ENCODE measurements at regions not wholly inside any gene's neighbourhood (a gene's known extent, or its start where the extent isn't known, plus 50 kb on each side); places are given as distances from the start of the nearest gene placed in this dataset.

- no peak for TF ChIP-seq MGA (IDR thresholded peaks at IDR 0.05)
- no peak for TF ChIP-seq CREB1 (IDR thresholded peaks at IDR 0.05)
- no peak for TF ChIP-seq CREB1 (CRISPR knock-in tag; IDR thresholded peaks at IDR 0.05)
- TF ChIP-seq ZNF143 (CRISPR knock-in tag; IDR thresholded peaks at IDR 0.05) = no peak
- TF ChIP-seq KLF16 (IDR thresholded peaks at IDR 0.05) = no peak
- TF ChIP-seq CREB5 (CRISPR knock-in tag; IDR thresholded peaks at IDR 0.05) = no peak
- TF ChIP-seq SMARCC2 (IDR thresholded peaks at IDR 0.05; ENCODE audit: low read depth) = no peak
- no peak for TF ChIP-seq ZBTB5 (IDR thresholded peaks at IDR 0.05)
- TF ChIP-seq E2F3 (CRISPR knock-in tag; IDR thresholded peaks at IDR 0.05) = no peak
- TF ChIP-seq UBTF (IDR thresholded peaks at IDR 0.05; ENCODE audit: borderline replicate concordance in 1 of 2, low read depth in 2 of 2, low read length in 2 of 2) = no peak
- TF ChIP-seq PKNOX1 (IDR thresholded peaks at IDR 0.05) = peak; percentile 21; the same call in 1 of the 2 replicates
Observed at GRCh38 chr12:75831402-75831801, 200.2 kb downstream of the PHLDA1 start (continued).
